ENCODE measurements at regions not wholly inside any gene's neighbourhood (a gene's known extent, or its start where the extent isn't known, plus 50 kb on each side); places are given as distances from the start of the nearest gene placed in this dataset.
"Not testable (repeated sequence)": the region's sequence is repeated elsewhere in the genome, so short reads cannot be mapped to it uniquely, and the experiment has no call there.

DNA sequence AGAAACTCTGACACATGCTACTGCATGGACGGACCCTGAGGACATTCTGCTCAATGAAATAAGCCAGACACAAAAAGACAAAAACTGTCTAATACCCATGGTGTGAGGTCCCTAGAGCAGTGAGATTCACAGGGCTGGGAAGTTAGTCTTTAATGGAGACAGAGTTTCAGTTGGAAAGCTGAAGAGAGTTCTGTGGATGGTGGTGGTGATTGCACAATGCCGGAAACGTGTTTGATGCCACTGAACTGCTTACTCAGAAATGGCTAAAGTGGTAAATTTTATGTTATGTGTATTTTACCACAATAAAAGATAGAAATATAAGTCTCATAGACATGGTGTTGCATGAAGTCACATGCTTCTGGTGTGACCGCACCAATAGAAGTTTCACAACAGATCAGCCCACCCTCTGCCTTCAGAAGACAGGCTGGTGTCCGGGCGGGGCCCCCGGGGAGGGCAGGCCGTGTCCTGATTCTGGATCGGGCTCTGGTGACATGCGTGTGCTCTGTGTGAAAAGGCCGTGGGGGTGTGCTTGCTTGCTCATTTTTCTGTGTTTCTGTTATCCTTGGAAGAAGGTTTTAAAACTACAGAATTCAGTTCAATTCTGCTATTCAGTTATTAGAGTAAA lies 108.5 kb upstream of the ZNF469 start:
- not testable (repeated sequence) for DNase-seq

DNA sequence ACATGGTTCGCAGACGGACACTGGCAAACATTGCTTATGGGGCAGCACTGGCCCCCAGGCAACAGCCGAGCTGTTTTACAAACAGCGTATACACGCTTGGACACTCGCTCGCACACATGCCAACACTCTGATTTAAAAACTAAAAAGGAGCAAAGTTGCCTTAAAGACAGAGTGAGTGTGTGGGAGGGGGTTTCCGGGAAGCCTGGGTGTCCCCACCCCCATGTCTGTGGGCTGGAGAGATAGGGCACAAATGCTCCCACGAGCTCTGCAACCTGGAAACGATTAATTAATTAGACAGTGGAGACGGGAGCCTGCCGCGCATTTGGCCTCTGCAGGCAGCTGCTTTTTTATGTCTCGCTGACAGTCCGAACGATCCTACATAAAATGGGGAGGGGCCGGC lies 107.9 kb upstream of the ZNF469 start:
- DNase-seq, result no peak

DNA sequence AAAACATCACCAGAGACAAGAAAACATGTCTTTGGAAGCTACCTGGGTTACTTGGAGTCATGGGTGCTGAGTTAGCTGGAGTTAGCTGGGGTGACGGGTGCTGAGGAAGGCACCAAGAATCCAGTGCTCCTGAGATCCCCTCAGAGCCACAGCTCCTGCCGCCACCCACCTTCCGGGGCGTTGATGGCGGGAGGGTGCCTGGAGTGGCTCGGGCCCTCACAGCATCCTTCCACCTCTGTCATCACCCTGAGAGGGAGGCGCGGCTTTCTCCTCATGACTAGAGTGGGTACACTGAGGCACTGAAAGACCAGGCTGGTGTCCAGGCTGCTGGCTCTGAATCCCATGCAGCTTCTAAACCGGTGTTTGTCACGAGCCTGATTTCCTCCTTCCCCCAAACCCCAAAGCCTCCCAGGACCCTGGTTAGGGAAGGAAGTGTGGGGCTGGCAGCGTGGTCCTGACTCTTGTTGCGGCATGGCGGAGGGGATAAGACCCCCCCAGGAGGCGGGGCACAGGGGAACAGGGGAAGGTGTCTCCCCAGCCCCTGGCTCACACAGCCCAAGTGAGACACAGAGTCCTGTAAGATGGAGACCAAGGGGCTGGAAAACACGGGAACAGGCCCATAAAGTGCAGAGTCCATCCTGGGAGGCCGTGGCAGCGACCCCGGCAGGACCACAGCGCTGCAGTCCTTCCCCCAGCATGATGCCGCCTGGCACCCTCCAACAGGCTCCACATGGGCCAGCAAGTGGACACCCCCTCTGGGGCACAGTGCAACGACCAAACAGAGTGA lies 107.2 kb upstream of the ZNF469 start:
- not testable (repeated sequence) for DNase-seq

DNA sequence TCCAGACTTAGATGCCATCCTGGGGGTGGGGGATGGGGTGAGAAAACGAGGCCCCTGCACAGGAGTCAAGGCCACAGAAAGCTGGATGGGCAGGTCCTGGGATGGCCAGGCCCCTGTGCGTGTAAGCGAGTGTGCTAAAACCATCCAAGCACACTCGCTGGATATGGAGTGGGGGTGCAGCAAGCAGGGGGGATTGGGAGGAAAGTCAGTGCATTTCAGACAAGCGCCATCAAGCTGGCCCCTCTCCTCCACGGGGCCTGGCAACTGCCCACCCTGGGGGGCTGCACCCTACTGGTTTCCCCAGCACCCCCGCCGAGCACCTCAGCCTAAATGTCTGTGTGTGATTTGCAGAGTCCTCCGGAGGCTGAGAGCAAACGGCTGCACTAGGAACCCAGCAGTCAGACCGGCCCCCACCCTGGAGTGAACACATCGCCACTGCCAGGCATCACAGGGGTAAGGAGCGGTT lies 106.6 kb upstream of the ZNF469 start:
- DNase-seq, result not testable (repeated sequence)

DNA sequence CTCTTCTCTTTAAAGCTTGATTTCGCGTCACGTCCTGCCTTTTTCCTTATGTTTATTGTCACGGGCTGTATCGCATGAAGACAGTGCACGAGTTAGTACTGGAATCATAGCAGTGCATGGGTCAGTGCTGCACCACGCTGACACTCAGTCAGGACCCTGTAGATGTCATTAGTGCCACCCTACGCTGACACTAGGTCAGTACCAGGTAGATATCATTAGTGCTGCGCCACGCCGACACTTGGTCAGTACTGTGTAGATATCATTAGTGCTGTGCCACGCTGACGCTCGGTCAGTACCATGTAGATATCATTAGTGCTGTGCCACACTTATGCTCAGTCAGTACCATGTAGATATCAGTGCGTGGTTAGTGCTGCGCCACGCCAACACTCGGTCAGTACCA lies 106.2 kb upstream of the ZNF469 start:
- DNase-seq, result no peak

DNA sequence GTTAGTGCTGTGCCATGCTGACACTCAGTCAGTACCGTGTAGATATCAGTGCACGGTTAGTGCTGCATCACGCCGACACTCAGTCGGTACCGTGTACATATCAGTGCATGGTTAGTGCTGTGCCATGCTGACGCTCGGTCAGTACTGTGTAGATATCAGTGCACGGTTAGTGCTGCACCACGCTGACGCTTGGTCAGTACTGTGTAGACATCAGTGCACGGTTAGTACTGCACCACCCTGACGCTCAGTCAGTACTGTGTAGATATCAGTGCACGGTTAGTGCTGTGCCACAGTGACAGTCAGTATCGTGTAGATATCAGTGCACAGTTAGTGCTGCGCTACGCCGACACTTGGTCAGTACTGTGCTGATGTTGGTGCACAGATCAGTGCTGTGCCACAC lies 102.8 kb upstream of the ZNF469 start:
- no peak for DNase-seq

DNA sequence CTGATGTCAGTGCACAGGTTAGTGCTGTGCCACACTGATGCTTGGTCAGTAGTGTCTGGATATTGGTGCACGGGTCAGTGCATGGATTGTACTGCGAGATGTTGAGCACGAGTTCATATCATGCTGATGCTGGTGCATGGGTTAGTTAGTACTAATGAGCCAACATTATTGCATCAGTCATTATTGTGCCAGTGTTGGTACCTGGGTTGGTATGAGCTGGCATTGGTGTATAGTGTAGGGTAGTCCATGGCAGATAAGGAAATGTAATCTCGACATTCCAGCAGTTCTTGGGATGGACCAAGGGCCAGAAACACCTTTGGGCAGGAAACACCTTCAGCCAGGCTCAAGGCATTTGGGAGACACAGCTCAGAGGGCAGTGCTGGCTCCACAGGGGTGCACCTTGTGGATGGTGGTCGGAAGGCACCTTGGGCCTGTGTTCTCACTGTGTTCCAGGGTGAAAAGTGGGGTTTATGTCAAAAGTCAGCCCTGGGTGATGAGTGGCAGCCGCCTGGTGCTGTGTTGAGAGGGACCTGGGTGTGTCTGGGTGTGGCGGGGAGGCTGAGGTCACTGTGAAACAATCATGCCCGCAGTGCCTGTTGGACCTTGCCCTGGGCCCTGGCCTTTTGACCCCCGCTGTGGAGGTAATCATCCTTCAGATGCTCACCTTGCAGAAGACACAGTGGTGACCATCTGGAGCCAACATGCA lies 100.7 kb upstream of the ZNF469 start:
- no peak for DNase-seq

DNA sequence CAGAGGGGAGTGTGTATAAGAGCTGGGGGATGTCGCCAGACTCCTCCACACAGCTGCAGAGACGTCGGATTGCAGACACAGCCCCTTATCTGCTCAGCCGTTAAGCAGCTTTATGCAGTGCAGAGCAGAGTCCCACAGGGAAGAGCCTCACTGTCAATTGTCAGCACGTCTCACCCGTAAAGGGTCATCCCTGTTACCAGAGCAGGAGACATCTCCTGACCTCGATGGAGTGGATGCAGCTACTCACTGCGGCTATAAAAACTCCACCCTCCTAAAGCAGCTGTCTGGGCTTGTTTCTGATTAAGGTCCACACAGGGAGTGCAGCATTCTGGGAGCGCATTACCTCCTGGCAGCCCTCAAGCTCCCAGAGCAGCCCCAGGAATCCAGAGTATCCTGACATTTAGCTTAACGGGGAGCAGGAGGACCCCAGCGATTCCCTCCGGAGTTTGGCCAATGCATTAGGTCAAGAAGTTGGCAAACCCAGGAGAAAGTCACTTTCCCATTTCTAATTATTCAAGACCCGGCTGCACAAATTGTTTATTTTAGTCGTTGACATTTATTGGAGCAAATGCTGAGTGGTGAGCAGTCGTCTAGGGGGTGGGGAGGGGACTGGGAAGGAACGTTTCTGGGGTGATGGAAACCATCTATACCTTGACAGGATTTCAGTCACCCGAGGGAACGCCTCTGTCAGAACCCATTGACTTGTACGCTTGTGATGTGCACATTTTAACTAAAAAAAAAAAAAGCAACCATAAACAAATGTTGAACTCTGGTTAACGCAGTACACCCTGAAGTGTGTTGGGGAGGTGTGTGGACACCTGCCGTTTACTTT lies 100.0 kb upstream of the ZNF469 start:
- no peak for DNase-seq

DNA sequence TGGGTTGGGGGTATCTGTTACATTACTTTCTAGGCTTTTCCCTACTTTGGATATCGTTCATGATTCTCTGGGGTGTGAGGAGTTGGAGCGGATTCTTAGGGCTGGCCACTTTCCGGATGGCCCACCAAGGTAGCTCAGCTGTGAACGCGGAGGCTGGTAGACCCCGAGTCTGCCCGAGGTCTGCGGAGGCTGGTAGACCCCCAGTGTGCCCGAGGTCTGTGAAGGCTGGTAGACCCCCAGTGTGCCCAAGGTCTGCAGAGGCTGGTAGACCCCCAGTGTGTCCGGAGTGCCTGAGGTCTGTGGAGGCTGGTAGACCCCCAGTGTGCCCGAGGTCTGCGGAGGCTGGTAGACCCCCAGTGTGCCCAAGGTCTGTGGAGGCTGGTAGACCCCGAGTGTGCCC lies 99.2 kb upstream of the ZNF469 start:
- no peak for DNase-seq

DNA sequence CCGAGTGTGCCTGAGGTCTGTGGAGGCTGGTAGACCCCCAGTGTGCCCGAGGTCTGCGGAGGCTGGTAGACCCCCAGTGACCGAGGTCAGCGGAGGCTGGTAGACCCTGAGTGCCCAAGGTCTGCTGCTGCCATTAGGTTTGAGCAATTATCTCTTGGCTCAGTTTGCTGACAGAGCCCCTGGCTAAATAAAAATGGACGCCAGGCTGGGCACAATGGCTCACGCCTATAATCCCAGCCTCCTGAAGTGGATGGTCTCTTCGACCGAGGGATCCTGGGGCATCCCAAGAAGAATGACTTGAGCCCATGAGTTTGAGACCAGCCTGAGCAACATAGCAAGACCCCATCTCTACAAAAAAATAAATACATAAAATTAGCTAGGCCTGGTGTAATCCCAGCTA lies 98.7 kb upstream of the ZNF469 start:
- no peak for DNase-seq

DNA sequence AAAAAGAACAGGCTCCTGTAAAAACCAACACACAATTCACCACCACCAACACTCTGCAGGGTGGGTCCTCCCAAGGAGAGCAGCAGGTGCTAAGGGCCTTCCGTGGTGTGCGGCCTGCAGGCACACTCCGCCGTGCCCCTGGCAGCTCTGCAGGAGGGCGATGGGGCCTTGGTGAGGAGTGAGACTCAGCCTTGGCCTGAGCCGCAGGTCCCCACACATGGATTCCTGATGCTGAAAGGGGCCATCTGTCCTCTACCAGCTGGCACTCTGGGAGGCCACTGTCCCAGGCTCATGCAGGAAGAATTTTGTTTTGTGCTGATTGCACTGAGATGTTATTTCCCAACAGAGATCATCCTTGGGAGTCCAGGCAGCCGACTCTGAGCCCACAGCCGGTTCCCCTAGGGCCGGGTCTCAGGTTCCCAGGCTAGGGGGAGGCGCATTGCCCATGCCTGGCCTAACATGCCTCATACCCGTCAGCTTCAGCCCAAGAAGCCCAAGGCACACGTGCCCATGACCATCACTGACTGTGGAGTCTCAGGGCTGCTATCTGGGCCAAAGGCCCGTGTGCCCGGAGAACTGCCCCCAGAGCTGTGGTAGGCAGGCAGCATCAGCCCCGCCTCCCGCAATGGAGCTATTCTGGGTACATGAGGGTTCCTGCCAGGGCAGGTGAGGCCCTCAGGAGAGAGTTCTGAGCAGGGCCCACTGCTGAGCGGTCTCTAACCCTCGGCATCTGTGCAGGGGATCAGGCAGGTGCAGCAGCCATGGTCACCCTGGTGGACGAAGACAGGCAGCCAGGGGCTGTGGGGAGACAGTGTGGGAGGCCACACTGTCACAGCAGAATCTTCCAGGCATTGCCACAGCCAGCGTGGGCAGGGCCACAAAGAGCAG lies 97.9 kb upstream of the ZNF469 start:
- DNase-seq, result no peak

DNA sequence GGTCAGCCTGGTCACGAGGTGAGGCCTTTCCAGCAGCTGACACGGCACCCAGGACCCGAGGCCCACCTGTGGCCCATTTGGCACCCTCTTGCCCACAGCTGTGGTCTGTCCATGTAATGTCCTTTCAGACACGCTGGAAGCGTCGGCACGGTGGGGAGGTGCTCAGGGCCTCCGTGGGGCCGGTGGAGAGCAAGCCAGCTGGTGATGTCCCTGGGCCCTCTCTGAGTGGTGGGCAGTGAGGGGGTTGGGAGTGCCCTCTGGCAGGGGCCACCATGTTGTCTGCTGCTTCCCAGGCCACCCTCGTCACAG lies 97.3 kb upstream of the ZNF469 start:
- DNase-seq, result no peak

DNA sequence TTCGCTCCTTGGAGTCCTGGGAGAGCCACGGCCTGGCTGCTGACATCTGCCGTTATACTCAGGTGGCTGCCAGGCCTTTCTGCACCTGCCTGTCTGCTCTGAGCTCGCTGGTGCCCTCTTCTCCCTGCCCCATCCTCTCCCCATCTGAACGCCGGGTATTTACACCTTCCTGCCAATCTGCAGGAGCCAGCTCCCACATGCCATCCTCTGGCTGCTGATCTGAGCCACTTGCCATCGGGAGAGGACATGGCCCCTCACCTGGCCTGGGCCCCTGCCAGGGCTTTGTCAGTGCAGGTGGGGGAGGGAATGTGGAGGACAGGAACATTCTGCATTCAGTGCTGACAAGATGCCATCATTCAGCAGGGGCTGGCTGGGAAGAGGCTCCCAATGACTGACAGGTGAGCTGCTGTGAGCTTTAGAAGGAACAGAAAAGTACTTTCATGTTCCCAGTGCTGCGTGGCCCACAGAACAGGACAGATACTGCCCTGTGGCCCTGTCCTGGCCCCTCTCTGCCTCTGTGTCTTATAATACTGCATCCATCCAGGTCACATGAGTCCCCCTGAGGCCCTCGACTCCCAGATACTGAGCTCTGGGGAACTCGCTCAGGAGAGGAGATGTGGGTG lies 96.3 kb upstream of the ZNF469 start:
- DNase-seq, result peak; percentile 43

DNA sequence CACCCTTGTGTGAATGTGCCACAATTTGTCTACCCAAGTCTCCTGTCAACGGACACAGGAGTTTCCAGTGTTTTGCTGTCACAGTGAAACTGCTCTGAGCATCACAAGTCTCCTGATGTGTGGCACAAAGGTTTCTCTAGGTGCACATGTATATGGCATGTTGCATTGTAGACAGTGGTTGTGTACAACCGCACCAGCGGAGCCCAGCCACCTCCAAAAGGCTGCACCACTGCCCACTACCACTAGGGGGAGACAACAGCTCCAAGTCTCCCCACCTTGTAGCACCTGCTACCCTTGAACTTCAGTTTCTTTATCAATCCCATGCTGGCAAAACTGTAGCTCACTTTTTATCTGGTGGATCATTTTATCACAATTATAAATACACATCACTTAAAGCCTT lies 95.5 kb upstream of the ZNF469 start:
- DNase-seq, result no peak

DNA sequence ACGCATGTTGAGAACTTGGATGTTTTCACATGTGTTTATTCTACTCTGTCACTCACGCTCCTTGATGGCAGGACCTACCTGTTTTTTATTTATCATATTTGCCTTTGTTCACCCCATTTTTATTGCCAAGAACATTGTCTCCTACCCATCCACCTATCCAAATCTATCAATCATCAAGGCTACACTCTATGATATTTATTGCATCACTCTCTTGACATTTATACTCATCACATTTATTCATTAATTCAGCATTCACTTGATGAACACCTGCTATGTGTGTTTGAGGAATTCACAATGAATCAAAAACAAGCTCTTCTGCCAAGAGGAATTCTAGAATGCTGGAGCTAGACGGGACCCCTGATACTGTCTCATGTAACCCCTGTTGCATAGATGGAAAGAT lies 94.5 kb upstream of the ZNF469 start:
- DNase-seq, result no peak

DNA sequence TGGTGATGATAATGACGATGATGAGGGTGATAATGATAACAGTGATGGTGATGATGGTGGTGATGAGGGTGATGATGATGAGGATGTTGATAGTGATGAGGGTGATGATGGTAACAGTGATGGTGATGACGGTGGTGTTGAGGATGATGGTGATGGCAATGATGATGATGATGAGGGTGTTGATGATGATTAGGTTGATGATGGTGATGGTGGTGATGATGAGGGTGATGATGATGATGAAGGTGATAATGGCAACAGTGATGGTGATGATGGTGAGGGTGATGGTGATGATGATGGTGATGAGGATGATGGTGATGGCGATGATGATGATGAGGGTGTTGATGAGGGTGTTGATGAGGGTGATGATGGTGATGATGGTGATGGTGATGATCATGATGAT lies 93.8 kb upstream of the ZNF469 start:
- DNase-seq, result no peak

DNA sequence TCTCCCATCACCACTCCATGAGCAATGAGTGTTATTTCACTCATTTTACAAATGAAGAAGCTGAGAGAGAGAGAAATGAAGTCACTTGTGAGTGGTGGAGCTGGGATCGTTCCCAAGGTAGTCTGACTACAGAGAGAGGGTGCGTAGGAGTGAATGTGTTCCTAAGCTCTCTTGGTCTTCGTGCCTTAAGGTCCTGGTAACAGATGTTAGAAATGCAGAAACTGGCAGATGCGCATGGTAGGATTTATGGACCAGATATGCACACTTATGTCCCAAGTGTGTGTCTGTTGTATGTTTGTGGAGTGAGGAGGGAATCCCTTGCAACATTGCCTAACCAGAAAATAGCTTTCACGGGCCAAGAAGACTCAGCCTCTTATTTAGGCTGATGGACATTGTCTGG lies 93.2 kb upstream of the ZNF469 start:
- DNase-seq, result no peak

DNA sequence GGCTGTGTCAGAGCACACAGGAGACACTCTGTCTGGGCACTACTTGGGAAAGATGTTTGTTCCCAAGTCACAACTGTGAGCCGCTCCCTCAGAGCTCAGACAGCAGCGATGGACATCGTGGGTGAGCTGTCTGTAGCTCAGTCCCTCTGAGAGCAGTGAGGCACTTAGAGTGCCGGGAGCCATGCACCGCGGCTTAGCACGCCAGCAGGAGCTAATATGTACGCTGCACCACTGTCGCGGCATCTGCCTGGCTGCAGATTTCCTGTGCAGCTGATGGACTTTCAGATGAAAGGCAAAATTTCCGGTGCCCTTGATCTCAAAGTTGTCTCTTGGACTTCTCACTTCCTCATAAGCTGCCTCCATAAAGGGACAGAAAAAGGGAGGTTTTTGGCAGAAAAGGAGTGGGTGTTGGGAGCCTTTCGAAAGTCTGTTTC lies 92.8 kb upstream of the ZNF469 start:
- no peak for DNase-seq

DNA sequence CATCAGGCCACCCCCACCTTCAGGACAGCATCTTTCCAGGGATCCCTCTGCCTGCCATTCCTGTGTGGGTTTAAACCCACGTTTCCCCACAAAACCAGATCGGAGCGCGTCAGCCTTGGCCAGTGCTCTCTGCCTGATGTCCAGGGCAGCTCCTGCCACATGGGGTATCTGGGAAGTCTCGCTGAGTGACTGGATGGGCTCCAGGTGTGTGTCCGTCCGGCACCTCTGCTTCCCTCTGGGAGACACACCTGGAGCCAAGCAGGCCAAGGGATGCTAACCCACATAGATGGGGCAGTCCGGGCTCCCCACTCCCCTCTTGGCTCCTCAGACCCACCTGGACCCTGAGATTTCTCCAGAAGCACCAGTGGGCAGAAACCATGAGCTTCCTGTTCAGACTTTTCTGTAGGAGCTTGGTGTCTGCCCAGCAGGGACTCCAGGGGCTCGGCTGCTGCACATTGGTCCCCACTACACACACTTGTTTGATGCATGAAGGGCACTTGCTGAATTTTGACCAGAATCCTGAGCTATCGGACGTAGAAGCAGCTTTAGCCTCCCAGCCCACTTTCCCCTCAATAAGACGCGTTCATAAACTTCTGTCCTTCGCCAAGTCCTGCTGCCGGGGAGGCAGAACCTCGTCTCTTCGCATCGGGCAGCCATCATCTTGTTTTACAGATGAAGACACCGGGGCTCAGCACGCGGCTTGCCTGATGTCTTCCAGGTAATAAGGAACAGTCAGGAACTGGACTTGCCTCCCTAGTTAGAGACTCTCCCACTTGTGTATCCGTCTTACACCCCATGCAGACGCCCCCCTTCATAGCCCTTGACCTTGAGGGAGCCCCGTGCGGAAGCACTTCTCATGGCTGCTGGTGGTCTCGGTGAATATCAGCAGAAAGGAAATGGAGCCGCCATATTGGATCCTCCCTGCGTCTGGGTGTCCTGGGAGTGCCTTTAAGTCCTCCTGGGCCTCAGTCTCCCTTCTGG lies 91.6 kb upstream of the ZNF469 start:
- no peak for DNase-seq
